Pancreas (tissue), 10 donors: ENCODE measurements at regions not wholly inside any gene's neighbourhood (a gene's known extent, or its start where the extent isn't known, plus 50 kb on each side); places are given as distances from the start of the nearest gene placed in this dataset.

Source experiments
- ATAC-seq, 4 donors: fragments of 200-7000 bp; cut with Tn5 transposase; one replicate each; pipeline versions ENCODE4 v1.8.0 to v1.9.1; 2020; ENCODE audit warnings: mild to moderate bottlenecking in 4 of 4, moderate library complexity in 4 of 4
- DNase-seq, 6 donors: peaks; one replicate each; pipeline ENCODE4 v3.0.0-alpha.2; 2020
- FAIRE-seq: peaks from 2 replicates; lab custom pipeline; 2012; peaks lifted over from hg19 to GRCh38; lab: Jason Lieb, UNC
- H3K27ac ChIP-seq, 4 donors: fragments of 200-600 bp; sonication (generic); 1 replicate in 3 of 4; 2 replicates in 1 of 4; pipeline versions ENCODE4 v1.5.0 to v1.8.0; 2020
- H3K27me3 ChIP-seq, 4 donors: fragments of 200-600 bp; one replicate each; pipeline ENCODE4 v1.8.0; 2021
- H3K36me3 ChIP-seq, 3 donors: fragments of 200-600 bp; sonication (generic) in 1 of 3; one replicate each; pipeline versions ENCODE4 v1.5.0 to v1.8.0; 2020 to 2021
- H3K4me1 ChIP-seq, 3 donors: fragments of 200-600 bp; one replicate each; pipeline ENCODE4 v1.8.0; 2021
- H3K4me3 ChIP-seq, 4 donors: fragments of 200-600 bp; sonication (generic) in 2 of 4; one replicate each; pipeline versions ENCODE4 v1.5.0 to v1.8.0; 2020 to 2021
- H3K9me3 ChIP-seq, 4 donors: fragments of 200-600 bp; one replicate each; pipeline ENCODE4 v1.8.0; 2021
- WGBS, 2 donors: extraction: QIAGEN DNeasy Blood & Tissue Kit; methylation state at CpG; one replicate each; pipeline ENCODE4 v1.1.7; 2013; 5-methylcytosine and 5-hydroxymethylcytosine counted together
- intact Hi-C, 3 donors: fragments of 100-400 bp; cut with DNase I; formaldehyde crosslinking; loops; one replicate each; pipeline versions ENCODE4 v1.11.1 to v1.14.2; 2022
- TF ChIP-seq, protein P1 (sequence below), 4 donors: fragments of 200-600 bp; sonication (generic) in 3 of 4; IDR thresholded peaks; one replicate each; pipeline versions ENCODE4 v1.5.0 to v1.8.0; 2021; ENCODE audit warnings: antibody characterized with exemption in 4 of 4
- donor health status: healthy with polysubstance abuse.
- donor health status: DM: no; HTN: no; CAD: no; lungs with moderate emphysema.
- donor health status: DM: no; HTN: no; CAD: no.
- donor health status: control.
- donor health status: control.
- donor health status: Bipolar disorder and iron deficiency.
- donor health status: DM: yes; HTN: yes; CAD: no.
- donor health status: DM: no; HTN: no; CAD: no.
- donor health status: DM: no; HTN: no; CAD: no.
- donor health status: DM: yes; HTN: yes; CAD: no.

DNA sequence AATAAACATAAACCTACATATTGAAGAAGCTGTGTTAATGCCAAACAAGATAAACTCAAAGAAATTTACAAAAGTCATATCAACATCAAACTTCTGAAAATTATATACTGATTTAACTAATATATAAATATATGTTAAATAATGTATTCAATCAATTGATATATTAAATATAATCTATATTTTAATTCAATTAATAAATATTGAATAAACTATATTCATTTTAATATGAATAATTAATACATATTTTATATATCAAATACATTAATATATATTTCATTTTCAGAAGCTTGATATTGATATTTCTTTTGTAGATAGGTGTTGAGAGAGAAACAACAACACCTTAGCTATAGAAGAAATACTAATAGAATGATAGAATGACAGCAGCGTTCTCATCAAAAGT, 768.1 kb downstream of the MECOM start:
- WGBS, 2 donors, result 95 to 98% methylated on average over 1 of the region's 1 CpG
- no peak overlapping the region for H3K27ac ChIP-seq
- DNase-seq (no peak), FAIRE-seq (peak; percentile 91), ATAC-seq (no peak)
- H3K4me1 ChIP-seq, result no peaks in the 10 kb centered on the region
- no peaks in the 10 kb centered on the region for H3K36me3 ChIP-seq
- no peaks in the 10 kb centered on the region for H3K9me3 ChIP-seq
- intact Hi-C loops, result no loop called here
- TF ChIP-seq, protein P1, sequence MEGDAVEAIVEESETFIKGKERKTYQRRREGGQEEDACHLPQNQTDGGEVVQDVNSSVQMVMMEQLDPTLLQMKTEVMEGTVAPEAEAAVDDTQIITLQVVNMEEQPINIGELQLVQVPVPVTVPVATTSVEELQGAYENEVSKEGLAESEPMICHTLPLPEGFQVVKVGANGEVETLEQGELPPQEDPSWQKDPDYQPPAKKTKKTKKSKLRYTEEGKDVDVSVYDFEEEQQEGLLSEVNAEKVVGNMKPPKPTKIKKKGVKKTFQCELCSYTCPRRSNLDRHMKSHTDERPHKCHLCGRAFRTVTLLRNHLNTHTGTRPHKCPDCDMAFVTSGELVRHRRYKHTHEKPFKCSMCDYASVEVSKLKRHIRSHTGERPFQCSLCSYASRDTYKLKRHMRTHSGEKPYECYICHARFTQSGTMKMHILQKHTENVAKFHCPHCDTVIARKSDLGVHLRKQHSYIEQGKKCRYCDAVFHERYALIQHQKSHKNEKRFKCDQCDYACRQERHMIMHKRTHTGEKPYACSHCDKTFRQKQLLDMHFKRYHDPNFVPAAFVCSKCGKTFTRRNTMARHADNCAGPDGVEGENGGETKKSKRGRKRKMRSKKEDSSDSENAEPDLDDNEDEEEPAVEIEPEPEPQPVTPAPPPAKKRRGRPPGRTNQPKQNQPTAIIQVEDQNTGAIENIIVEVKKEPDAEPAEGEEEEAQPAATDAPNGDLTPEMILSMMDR (IDR thresholded peaks at IDR 0.05), result no peak
- no peaks in the 10 kb centered on the region for H3K27me3 ChIP-seq
- H3K4me3 ChIP-seq, result no peak overlapping the region

DNA sequence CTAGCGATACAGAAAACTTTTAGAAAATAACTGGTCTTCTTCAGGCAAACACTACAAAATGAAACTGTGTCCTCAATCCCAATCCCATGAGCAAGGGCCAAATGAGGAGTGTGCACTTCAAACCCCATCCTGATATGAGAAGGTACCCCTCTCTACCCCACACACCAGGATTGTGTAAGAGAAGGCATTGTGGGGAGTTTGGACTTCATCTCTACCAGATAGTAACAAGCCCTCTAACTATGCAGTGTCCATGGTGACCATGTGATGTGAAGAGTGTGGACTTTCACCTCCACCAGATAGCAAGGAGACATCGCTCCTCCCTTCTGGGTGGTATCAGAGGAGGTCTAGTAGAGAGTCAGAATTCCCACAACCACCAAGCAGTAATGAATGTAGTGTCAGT, 769.3 kb downstream of the MECOM start:
- no peaks in the 10 kb centered on the region for H3K36me3 ChIP-seq
- FAIRE-seq (no peak), ATAC-seq (no peak), DNase-seq (no peak)
- no peak overlapping the region for H3K27ac ChIP-seq
- H3K4me1 ChIP-seq, result no peaks in the 10 kb centered on the region
- TF ChIP-seq, protein P1 (IDR thresholded peaks at IDR 0.05), result no peak
- H3K27me3 ChIP-seq, result no peaks in the 10 kb centered on the region
- H3K9me3 ChIP-seq, result no peaks in the 10 kb centered on the region
- intact Hi-C loops, result no loop called here
- 95 to 97% methylated on average over 2 of the region's 2 CpGs for WGBS, 2 donors
- no peak overlapping the region for H3K4me3 ChIP-seq

DNA sequence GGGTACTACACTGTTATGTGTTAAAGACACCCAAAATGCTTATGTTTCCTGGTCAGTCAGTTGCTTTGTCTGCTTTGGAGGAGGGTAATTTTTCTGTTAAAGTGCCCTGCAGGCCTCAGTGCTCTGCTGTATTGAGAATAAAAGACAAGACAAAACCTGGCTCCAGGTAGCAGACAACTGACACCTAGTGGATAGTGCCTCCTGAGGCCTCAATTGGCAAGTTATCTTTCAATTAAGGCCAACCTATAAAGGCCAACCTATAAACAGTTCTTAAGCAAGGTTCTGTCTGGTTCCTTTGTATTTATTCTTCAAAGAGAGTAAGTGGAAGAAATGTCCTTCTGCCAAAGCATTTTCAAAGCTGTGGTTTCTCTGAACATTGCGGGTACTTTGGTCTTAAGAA, 773.8 kb downstream of the MECOM start:
- TF ChIP-seq, protein P1 (IDR thresholded peaks at IDR 0.05), result no peak
- H3K27me3 ChIP-seq, result no peaks in the 10 kb centered on the region
- no peak overlapping the region for H3K4me3 ChIP-seq
- no peaks in the 10 kb centered on the region for H3K9me3 ChIP-seq
- no peaks in the 10 kb centered on the region for H3K36me3 ChIP-seq
- H3K27ac ChIP-seq, result no peak overlapping the region
- H3K4me1 ChIP-seq, result no peaks in the 10 kb centered on the region
- intact Hi-C loops, result no loop called here
- DNase-seq (no peak), ATAC-seq (no peak), FAIRE-seq (no peak)
- WGBS, 2 donors, result 81 to 94% methylated on average over 1 of the region's 1 CpG

DNA sequence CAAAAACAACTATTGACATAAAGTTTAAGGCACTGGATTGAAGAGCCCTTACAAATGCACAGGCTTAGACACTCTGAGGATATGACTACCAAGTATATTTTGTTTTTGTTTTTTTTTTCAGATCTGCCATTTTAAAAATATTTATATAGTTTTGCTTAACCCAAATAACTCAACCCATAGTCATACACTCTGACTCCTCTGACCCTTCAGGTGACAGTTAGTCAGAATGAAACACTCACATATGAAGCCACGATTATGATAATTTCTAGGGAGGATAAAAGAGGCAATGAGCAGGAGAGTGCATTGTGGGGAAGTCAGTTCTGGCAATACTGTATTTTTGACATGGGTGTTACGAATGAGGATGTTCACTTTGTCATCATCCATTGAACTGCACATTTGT, 774.7 kb downstream of the MECOM start:
- 73 to 78% methylated on average over 2 of the region's 2 CpGs for WGBS, 2 donors
- FAIRE-seq, result no peak
- no peaks in the 10 kb centered on the region for H3K9me3 ChIP-seq

DNA sequence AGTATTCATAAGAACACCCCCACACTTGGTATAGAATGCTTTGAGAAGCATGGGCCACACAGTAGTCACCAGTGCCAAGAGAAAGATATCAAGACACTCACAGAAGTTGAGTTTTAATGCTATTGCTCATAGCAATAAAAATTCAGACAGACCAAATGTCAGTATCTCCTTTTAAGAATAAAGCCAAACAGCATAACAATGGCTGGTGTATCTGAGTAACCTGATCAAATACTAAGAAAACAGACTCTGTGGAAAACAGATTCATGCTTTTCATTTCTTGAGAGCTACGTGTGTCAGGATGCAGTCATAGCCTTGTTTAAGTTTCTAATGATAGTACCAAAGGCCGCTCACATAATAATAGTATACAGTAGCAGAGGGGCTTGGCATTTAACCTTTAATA, 778.5 kb downstream of the MECOM start:
- no peaks in the 10 kb centered on the region for H3K36me3 ChIP-seq
- no peaks in the 10 kb centered on the region for H3K27me3 ChIP-seq
- H3K27ac ChIP-seq, result no peak overlapping the region
- H3K4me1 ChIP-seq, result no peaks in the 10 kb centered on the region
- TF ChIP-seq, protein P1 (IDR thresholded peaks at IDR 0.05), result no peak
- FAIRE-seq (no peak), DNase-seq (no peak), ATAC-seq (no peak)
- WGBS, 2 donors, result 91 to 95% methylated on average over 2 of the region's 2 CpGs
- no peaks in the 10 kb centered on the region for H3K9me3 ChIP-seq
- no peak overlapping the region for H3K4me3 ChIP-seq
- intact Hi-C loops, result no loop called here

More for the DNA sequence above, 774.7 kb downstream of the MECOM start:
- TF ChIP-seq, protein P1 (IDR thresholded peaks at IDR 0.05), result no peak
- Histone ChIP-seq H3K27ac (no peak overlapping the region), H3K4me1 (no peaks in the 10 kb centered on the region), H3K27me3 (no peaks in the 10 kb centered on the region), H3K4me3 (no peak overlapping the region), H3K36me3 (no peaks in the 10 kb centered on the region)
- DNase-seq (no peak), ATAC-seq (no peak)
- intact Hi-C loops, result no loop called here
